ENCODE measurements at regions not wholly inside any gene's neighbourhood (a gene's known extent, or its start where the extent isn't known, plus 50 kb on each side); places are given as distances from the start of the nearest gene placed in this dataset.
"Not testable (repeated sequence)": the region's sequence is repeated elsewhere in the genome, so short reads cannot be mapped to it uniquely, and the experiment has no call there.

- no peak for DNase-seq
Measured at GRCh38 chr12:34397591-34398365, 375.5 kb downstream of the ALG10 start.

DNA sequence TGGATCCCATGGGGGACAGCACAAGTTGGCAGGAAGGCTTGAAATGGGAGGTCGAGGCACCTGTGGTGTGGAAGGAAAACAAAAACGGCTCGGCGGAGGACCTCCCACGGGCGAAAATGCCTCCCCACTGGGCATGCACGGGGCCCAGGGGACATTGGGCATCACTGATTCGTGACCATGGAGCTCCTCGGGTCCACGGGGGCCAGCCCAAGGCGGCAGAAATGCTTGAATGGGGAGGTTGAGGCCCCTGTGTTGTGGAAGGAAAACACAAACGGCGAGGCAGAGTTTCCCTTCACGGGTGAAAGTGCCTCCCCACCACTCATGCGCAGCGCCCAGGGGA is 376.0 kb downstream of the ALG10 start:
- DNase-seq: no peak

DNA sequence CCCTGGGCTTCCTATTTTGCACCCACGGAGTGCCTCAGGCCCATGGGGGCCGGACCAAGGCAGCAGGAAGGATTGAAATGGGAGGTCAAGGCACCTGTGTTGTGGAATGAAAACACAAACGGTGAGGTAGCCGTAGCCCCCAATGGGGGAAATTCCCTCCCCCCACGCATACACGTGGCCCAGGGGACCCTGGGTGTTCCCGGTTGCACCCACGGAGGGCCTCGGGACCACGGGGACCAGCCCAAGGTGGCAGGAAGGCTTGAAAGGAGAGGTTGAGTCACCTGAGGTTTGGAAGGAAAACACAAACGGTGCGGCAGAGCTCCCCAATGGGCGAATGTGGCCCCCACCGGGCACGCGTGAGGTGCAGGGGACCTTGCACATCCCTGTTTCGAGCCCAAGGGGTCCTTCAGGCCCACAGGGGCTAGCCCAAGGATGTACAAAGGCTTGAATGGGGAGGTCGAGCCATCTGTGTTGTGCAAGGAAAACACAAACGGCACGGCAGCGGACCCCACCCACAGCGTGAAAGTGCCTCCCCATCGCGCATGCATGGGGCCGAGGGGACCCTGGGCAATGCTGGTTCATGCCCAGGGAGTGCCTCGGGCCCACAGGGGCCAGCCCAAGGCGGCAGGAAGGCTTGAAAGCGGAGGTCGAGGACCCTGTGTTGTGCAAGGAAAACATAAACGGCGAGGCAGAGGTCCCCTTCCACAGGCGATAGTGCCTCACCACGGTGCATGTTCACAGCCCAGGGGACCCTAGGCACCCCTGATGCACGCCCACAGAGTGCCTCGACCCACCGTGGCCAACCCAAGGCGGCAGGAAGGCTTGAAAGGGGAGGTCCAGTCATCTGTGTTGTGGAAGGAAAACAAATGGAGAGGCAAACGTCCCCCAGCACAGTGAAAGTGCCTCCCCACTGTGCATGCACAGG is 376.7 kb downstream of the ALG10 start:
- no peak for DNase-seq

DNA sequence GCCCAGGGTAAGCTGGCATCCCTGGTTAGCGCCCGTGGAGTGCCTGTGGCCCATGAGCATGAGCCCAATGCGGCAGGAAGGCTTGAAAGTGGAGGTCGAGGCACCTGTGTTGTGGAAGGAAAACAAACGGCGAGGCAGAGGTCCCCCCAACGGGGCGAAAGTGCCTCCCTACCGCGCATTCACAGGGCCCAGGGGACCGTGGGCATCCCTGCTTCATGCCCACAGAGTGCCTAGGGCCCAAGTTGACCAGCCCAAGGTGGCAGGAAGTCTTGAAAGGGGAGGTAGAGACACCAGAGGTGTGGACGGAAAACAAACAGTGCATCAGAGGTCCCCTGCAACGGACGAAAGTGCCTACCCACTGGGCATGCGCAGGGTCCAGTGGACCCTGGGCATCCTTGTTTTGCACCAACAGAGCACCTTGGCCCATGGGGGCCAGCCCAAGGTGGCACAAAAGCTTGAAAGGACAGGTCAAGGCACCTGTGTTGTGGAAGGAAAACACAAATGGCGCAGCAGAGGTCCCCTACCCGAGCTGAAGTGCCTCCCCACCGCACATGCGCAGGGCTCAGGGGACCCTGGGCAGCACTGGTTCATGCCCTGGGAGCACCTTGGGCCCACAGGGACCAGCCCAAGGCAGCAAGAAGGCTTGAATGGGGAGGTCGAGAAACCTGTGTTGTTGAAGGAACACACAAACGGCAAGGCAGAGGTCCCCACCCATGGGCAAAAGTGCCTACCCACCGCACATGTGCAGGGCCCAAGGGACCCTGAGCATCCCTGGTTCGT is 377.5 kb downstream of the ALG10 start:
- DNase-seq: no peak

DNA sequence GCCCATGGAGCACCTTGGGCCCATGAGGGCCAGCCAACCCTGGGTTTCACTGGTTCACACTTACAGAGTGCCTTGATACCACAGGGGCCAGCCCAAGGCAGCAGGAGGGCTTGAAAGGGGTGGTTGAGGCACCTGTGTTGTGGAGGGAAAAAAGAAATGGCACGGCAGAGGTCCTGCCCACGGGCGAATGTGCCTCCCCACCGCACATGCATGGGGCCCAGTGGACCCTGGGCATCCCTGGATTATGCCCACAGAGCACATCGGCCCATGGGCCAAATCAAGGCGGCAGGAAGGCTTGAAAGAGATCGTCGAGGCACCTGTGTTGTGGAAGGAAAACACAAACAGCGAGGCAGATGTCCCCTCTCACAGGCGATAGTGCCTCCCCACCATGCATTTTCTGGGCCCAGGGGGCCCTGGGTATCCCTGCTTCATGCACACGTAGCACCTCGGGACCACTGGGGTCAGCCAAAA is 378.1 kb downstream of the ALG10 start:
- DNase-seq: no peak

- DNase-seq: no peak
Measured at GRCh38 chr12:34400986-34401658, 378.8 kb downstream of the ALG10 start.

DNA sequence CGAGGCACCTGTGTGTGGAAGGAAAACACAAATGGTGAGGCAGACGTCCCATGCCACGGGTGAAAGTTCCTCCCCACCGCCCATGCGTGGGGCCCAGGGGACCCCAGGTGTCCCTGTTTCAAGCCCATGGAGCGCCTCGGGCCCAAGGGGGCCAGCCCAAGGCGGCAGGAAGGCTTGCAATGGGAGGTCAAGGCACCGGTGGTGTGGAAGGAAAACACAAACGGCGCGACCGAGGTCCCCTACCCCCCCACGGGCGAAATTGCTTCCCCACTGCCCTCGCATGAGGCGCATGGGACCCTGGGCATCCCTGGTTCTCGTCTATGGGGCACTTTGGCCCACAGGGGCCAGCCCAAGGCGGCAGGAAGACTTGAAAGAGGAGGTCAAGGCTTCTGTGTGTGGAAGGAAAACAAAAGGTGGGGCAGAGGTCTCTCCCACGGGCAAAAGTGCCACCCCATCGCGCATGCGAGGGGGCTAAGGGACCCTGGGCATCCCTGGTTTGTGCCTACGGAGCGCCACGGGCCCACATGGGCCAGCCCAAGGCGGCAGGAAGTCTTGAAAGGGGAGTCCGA is 379.4 kb downstream of the ALG10 start:
- no peak for DNase-seq

DNA sequence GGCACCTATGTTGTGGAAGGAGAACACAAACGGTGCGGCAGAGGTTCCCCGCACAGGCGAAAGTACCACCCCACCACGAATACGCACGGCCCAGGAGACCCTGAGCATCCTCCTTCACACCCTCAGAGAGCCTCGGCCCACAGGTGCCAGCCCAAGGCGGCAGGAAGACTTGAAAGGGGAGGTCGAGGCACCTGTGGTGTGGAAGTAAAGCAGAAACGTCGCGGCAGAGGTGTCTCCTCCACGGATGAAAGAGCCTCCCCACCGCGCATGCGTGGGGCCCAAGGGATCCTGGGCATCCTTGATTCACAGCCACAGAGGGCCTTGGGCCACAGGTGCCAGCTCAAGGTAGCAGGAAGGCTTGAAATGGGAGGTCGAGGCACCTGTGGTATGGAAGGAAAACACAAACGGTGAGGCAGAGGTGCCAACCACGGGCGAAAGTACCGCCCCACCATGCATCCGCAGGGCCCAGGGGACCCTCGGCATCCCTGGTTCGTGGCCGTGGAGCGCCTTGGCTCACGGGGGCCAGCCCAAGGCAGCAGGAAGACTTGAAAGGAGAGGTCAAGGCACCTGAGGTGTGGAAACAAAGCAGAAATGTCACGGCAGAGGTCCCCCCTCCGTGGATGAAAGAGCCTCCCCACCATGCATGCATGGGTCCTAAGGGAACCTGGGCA is 380.1 kb downstream of the ALG10 start:
- DNase-seq: no peak

- no peak for DNase-seq
Measured at GRCh38 chr12:34402899-34403705, 380.8 kb downstream of the ALG10 start.

- DNase-seq: no peak
Measured at GRCh38 chr12:34403706-34404376, 381.5 kb downstream of the ALG10 start.

DNA sequence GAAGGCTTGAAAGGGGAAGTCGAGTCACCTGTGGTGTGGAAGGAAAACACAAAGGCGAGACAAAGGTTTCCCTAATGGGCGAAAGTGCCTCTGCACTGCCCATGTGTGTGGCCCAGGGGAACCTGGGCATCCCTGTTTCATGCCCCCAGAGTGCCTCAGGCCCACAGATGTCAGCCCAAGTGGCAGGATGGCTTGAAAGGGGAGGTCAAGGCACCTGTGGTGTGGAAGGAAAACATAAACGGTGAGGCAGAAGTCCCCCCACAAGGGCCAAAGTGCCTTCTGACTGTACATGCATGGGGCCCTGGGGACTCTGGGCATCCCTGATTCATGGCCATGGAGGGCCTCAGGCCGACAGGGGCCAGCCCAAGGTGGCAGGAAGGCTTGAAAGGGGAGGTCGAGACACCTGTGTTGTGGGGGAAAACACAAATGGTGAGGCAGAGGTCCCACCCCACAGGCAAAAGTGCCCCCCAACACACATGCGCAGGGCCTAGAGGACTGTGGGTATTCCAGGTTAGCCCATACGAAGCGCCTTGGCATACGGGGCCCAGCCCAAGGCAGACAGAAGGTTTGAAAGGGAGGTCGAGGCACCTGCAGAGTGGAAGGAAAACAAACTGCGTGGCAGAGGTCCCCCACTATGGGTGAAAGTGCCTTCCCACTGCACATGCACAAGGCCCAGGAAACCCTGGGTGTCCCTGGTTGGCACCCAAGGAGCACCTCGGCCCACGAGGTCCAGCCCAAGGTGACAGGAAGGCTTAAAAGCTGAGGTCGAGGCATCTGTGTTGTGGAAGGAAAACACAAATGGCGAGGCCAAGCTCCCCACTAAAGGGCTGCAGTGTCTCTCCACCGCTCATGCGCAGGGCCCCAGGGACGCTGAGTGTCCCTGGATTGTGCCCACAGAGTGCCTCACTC is 382.3 kb downstream of the ALG10 start:
- DNase-seq: no peak

DNA sequence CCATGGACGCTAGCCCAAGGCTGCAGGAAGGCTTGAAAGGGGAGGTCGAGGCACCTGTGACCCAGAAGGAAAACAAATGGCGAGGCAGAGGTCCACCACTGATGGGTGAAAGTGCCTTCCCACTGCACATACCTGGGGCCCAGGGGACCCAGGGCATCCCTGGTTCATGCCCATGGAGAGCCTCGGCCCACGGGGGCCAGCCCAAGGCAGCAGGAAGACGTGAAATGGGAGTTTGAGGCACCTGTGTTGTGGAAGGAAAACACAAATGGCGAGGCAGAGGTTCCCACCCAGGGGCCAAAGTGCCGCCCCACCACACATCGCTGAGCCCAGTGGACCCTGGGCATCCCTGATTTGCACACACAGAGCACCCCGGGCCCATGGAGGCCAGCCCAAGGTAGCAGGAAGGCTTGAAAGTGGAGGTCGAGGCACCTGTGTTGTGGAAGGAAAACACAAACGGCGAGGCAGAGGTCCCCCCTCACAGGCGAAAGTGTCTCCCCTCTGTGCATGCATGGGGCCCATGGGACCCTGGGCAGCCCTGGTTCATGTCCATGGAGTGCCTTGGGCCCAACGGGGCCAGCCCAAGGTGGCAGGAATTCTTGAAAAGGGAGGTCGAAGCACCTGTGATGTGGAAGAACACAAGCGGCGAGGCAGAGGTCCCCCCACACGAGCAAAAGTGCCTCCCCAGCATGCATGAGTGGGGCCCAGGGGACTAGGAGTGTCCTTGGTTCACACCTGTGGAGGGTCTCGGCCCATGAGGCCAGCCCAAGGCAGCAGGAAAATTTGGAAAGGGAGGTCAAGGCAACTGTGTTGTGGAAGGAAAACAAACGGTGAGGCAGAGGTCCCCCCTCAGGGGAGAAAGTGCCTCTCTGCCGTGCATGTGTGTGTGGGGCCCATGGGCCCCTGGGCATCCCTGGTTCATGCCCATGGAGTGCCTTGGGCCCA is 383.3 kb downstream of the ALG10 start:
- DNase-seq: no peak

- no peak for DNase-seq
Measured at GRCh38 chr12:34406228-34406995, 384.1 kb downstream of the ALG10 start.

DNA sequence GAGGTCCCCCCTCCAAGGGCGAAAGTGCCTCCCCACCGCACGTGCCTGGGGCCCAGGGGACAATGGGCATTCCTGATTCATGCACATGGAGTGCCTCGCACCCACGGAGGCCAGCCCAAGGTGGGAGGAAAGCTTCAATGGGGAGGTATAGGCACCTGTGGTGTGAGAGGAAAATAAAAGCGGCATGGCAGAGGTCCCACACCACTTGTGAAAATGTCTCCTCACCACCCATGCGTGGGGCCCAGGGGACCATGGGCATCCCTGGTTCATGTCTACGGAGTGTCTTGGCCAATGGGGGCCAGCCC is 384.7 kb downstream of the ALG10 start:
- DNase-seq: no peak

DNA sequence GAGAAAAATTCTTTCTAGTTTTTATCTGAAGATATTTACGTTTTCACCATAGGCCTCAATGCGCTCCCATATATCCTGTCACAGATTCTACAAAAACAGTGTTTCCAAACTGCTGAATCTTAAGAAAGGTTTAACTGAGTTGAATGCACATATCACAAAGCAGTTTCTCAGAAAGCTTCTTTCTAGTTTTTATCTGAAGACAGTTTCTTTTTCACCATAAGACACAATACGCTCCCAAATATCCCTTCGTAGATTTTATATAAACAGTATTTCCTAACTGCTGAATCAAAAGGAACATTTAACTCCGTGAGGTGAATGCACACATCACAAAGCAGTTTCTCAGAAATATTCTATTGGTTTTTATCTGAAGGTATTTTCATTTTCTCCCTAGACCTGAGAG is 385.5 kb downstream of the ALG10 start:
- no peak for DNase-seq

- DNase-seq: not testable (repeated sequence)
Measured at GRCh38 chr12:34431509-34431908, 409.2 kb downstream of the ALG10 start.

All from CD4-positive, alpha-beta T cell treated with Interleukin-4 for 4 hours (primary cell).